OCI-LY3 (cell line): ENCODE measurements at regions not wholly inside any gene's neighbourhood (a gene's known extent, or its start where the extent isn't known, plus 50 kb on each side); places are given as distances from the start of the nearest gene placed in this dataset.

Source experiments
- H2AFZ ChIP-seq: fragments of 200-600, 300-600 bp; shearing (Covaris generic); 2 replicates; pipeline ENCODE4 v1.6.0; 2014; ENCODE audit warnings: antibody characterized with exemption, low read depth, low read length
- H3K27ac ChIP-seq: fragments of 200-600, 300-600 bp; sonication (generic); 2 replicates; pipeline ENCODE4 v1.5.1; 2014; ENCODE audit warnings: mild to moderate bottlenecking, low read length, moderate library complexity, mixed read lengths
- H3K27me3 ChIP-seq: fragments of 200-600, 300-600 bp; sonication (generic); 2 replicates; pipeline ENCODE4 v1.6.1; 2014; ENCODE audit warnings: low read depth, low read length, mixed read lengths
- H3K36me3 ChIP-seq: fragments of 200-600, 300-600 bp; sonication (generic); replicated peaks from 2 replicates; pipeline ENCODE3; 2014; ENCODE audit warnings: low read depth, low read length, mixed read lengths
- H3K4me1 ChIP-seq: fragments of 300-600, 200-600 bp; sonication (generic); 2 replicates; pipeline ENCODE4 v1.6.1; 2014; ENCODE audit warnings: low read length, mixed read lengths
- H3K4me2 ChIP-seq: fragments of 200-600, 300-600 bp; sonication (generic); 2 replicates; pipeline ENCODE4 v1.6.1; 2014; ENCODE audit warnings: low read length, mixed read lengths
- H3K4me3 ChIP-seq: fragments of 300-600, 200-600 bp; sonication (generic); 2 replicates; pipeline ENCODE4 v1.5.1; 2014; ENCODE audit warnings: antibody characterized with exemption, mild to moderate bottlenecking, low read length, moderate library complexity
- H3K79me2 ChIP-seq: fragments of 300-600, 200-600 bp; shearing (Covaris generic); 2 replicates; pipeline ENCODE4 v1.6.1; 2014; ENCODE audit warnings: mild to moderate bottlenecking, low read length, mixed read lengths
- H3K9ac ChIP-seq: fragments of 300-600, 200-600 bp; shearing (Covaris generic); 2 replicates; pipeline ENCODE4 v1.6.0; 2014; ENCODE audit warnings: mild to moderate bottlenecking, low read length, moderate library complexity
- H3K9me3 ChIP-seq: fragments of 200-600, 300-600 bp; shearing (Covaris generic); 2 replicates; pipeline ENCODE4 v1.6.1; 2014; ENCODE audit warnings: low read length, mixed read lengths; ENCODE audit not compliant: insufficient read depth
- H4K20me1 ChIP-seq: fragments of 200-600, 300-600 bp; sonication (generic); 2 replicates; pipeline ENCODE4 v1.6.1; 2016; ENCODE audit warnings: low read length, mixed read lengths; ENCODE audit not compliant: insufficient read depth
- CTCF ChIP-seq: fragments of 200-600, 300-600 bp; sonication (generic); IDR thresholded peaks from 2 replicates; pipeline ENCODE4 v1.5.1; 2014; ENCODE audit warnings: antibody characterized with exemption, low read length, low read depth
- EZH2phosphoT487 ChIP-seq: fragments of 200-600 bp; shearing (Covaris generic); IDR thresholded peaks from 2 replicates; pipeline ENCODE4 v1.6.1; 2018; ENCODE audit warnings: antibody characterized with exemption, mixed run types, low read depth

- TF ChIP-seq CTCF (no peak), EZH2phosphoT487 (no peak)
- Histone ChIP-seq H3K4me3 (no peak overlapping the region), H4K20me1 (no peaks in the 10 kb centered on the region), H3K36me3 (no peaks in the 10 kb centered on the region), H3K9me3 (no peaks in the 10 kb centered on the region), H3K4me2 (no peak overlapping the region), H2AFZ (no peak overlapping the region), H3K27me3 (no peaks in the 10 kb centered on the region), H3K79me2 (no peaks in the 10 kb centered on the region), H3K4me1 (no peaks in the 10 kb centered on the region), H3K27ac (no peak overlapping the region), H3K9ac (no peak overlapping the region)
These were observed 69.5 kb upstream of the ELL2 start for GRCh38 chr5:96031180-96031579.

GRCh38 chr5:96026406-96027041 is 64.9 kb upstream of the ELL2 start:
- Histone ChIP-seq H3K4me1 (peaks cover 7% of the 10 kb centered on the region), H3K4me2 (no peak overlapping the region), H3K36me3 (no peaks in the 10 kb centered on the region), H3K27me3 (no peaks in the 10 kb centered on the region), H4K20me1 (no peaks in the 10 kb centered on the region), H3K9ac (no peak overlapping the region), H2AFZ (no peak overlapping the region), H3K9me3 (no peaks in the 10 kb centered on the region), H3K27ac (no peak overlapping the region), H3K4me3 (no peak overlapping the region), H3K79me2 (no peaks in the 10 kb centered on the region)
- no peak for TF ChIP-seq EZH2phosphoT487

GRCh38 chr5:96024683-96025475 is 63.2 kb upstream of the ELL2 start:
- Histone ChIP-seq H3K9ac (no peak overlapping the region), H3K4me2 (no peak overlapping the region; the same call in 1 of the 2 replicates), H3K79me2 (no peaks in the 10 kb centered on the region), H3K4me3 (no peak overlapping the region), H3K4me1 (peaks cover 7% of the 10 kb centered on the region), H3K9me3 (no peaks in the 10 kb centered on the region), H3K27me3 (no peaks in the 10 kb centered on the region), H3K27ac (no peak overlapping the region), H3K36me3 (no peaks in the 10 kb centered on the region), H2AFZ (peak overlapping the region; percentile 60; the same call in 1 of the 2 replicates), H4K20me1 (no peaks in the 10 kb centered on the region)
- TF ChIP-seq EZH2phosphoT487, result no peak
- no peak for TF ChIP-seq CTCF

GRCh38 chr5:96023518-96023917 is 61.9 kb upstream of the ELL2 start:
- no peaks in the 10 kb centered on the region for H3K36me3 ChIP-seq
- no peaks in the 10 kb centered on the region for H4K20me1 ChIP-seq
- no peaks in the 10 kb centered on the region for H3K9me3 ChIP-seq
- no peaks in the 10 kb centered on the region for H3K27me3 ChIP-seq
- peaks cover 7% of the 10 kb centered on the region for H3K4me1 ChIP-seq
- no peak overlapping the region for H3K9ac ChIP-seq
- TF ChIP-seq EZH2phosphoT487 (no peak), CTCF (no peak)
- H2AFZ ChIP-seq, result no peak overlapping the region
- H3K4me2 ChIP-seq, result no peak overlapping the region
- H3K27ac ChIP-seq, result no peak overlapping the region
- H3K4me3 ChIP-seq, result no peak overlapping the region
- no peaks in the 10 kb centered on the region for H3K79me2 ChIP-seq
